WTC11 (cell line): ENCODE measurements at regions not wholly inside any gene's neighbourhood (a gene's known extent, or its start where the extent isn't known, plus 50 kb on each side); places are given as distances from the start of the nearest gene placed in this dataset.

ENCODE experiments used
- ATAC-seq: fragments of 200-7000 bp; cut with Tn5 transposase; 2 replicates; pipeline ENCODE4 v1.10.0; 2021; ENCODE audit warnings: mild to moderate bottlenecking, moderate library complexity
- CTCF ChIA-PET: fragments of 300-600 bp; sonication (Branson Sonifier 250); formaldehyde crosslinking; loops from one replicate; lab custom pipeline; 2021; ENCODE audit warnings: antibody characterized with exemption; lab: Charles Lee
- POLR2A ChIA-PET: fragments of 350-600 bp; sonication (Branson Sonifier 250); formaldehyde crosslinking; loops from one replicate; lab custom pipeline; 2021; ENCODE audit warnings: antibody characterized with exemption; lab: Charles Lee
- DNase-seq: peaks from one replicate; pipeline ENCODE4 v3.0.0; 2021; ENCODE audit warnings: low spot score
- H3K27ac Mint-ChIP-seq: 2 replicates; pipeline ENCODE4 v1.8.0; 2021; ENCODE audit warnings: mixed read lengths
- H3K27me3 Mint-ChIP-seq: 2 replicates; pipeline ENCODE4 v1.8.0; 2021; ENCODE audit warnings: low read depth, mild to moderate bottlenecking, moderate library complexity, mixed read lengths
- H3K36me3 Mint-ChIP-seq: 2 replicates; pipeline ENCODE4 v1.8.0; 2021; ENCODE audit warnings: mixed read lengths
- H3K4me1 Mint-ChIP-seq: 2 replicates; pipeline ENCODE4 v1.8.0; 2022; ENCODE audit warnings: mixed read lengths
- H3K4me3 Mint-ChIP-seq: 2 replicates; pipeline ENCODE4 v1.8.0; 2021; ENCODE audit warnings: mild to moderate bottlenecking, moderate library complexity, mixed read lengths
- H3K9me3 Mint-ChIP-seq: 2 replicates; pipeline ENCODE4 v1.8.0; 2021; ENCODE audit warnings: mixed read lengths
- ELF4 ChIP-seq: sonication (generic); formaldehyde crosslinking; IDR thresholded peaks from 2 replicates; pipeline ENCODE4 v1.8.1; 2022; ENCODE audit warnings: low read depth, mild to moderate bottlenecking, moderate library complexity, missing genetic modification reagents
- FOXJ3 ChIP-seq: sonication (generic); formaldehyde crosslinking; IDR thresholded peaks from 2 replicates; pipeline ENCODE4 v1.9.0; 2021; ENCODE audit warnings: missing genetic modification reagents, mild to moderate bottlenecking, borderline replicate concordance
- GRHL2 ChIP-seq: fragments of 250-450 bp; sonication (Bioruptor Pico); IDR thresholded peaks from 2 replicates; pipeline ENCODE4 v1.8.0; 2022; ENCODE audit warnings: mild to moderate bottlenecking, moderate library complexity; ENCODE audit not compliant: insufficient replicate concordance, severe bottlenecking
- IRF2 ChIP-seq: sonication (generic); formaldehyde crosslinking; IDR thresholded peaks from 2 replicates; pipeline ENCODE4 v1.8.0; 2022; ENCODE audit warnings: low read depth, missing genetic modification reagents, borderline replicate concordance
- KAT7 ChIP-seq: sonication (generic); formaldehyde crosslinking; IDR thresholded peaks from 2 replicates; pipeline ENCODE4 v1.8.1; 2023; ENCODE audit warnings: missing genetic modification reagents, mild to moderate bottlenecking, borderline replicate concordance
- MYBL2 ChIP-seq: sonication (generic); formaldehyde crosslinking; IDR thresholded peaks from 2 replicates; pipeline ENCODE4 v1.8.1; 2023; ENCODE audit warnings: mild to moderate bottlenecking, moderate library complexity, missing genetic modification reagents
- NFYB ChIP-seq: sonication (generic); formaldehyde crosslinking; conservative IDR thresholded peaks from 2 replicates; pipeline ENCODE4 v1.8.0; 2022; ENCODE audit warnings: low read depth, missing genetic modification reagents
- NR3C1 ChIP-seq: sonication (generic); formaldehyde crosslinking; conservative IDR thresholded peaks from 2 replicates; pipeline ENCODE4 v1.8.1; 2023; ENCODE audit warnings: low read depth, mild to moderate bottlenecking, missing genetic modification reagents
- PRRX2 ChIP-seq: fragments of 250-450 bp; sonication (Bioruptor Pico); IDR thresholded peaks from 2 replicates; pipeline ENCODE4 v1.8.0; 2021; ENCODE audit warnings: mild to moderate bottlenecking
- RELA ChIP-seq: sonication (generic); formaldehyde crosslinking; IDR thresholded peaks from 2 replicates; pipeline ENCODE4 v1.8.1; 2022; ENCODE audit warnings: missing genetic modification reagents, mild to moderate bottlenecking, borderline replicate concordance
- SMAD3 ChIP-seq: sonication (generic); formaldehyde crosslinking; IDR thresholded peaks from 2 replicates; pipeline ENCODE4 v1.8.0; 2022; ENCODE audit warnings: missing genetic modification reagents, mild to moderate bottlenecking, borderline replicate concordance
- TP53 ChIP-seq: sonication (generic); formaldehyde crosslinking; IDR thresholded peaks from 2 replicates; pipeline ENCODE4 v1.8.1; 2023; ENCODE audit warnings: mild to moderate bottlenecking, missing genetic modification reagents
- TF ChIP-seq, protein P1 (sequence below): fragments of 200-600 bp; IDR thresholded peaks from 2 replicates; pipeline ENCODE4 v1.8.0; 2022; ENCODE audit warnings: antibody characterized with exemption
- TF ChIP-seq, protein P2 (sequence below): sonication (generic); formaldehyde crosslinking; conservative IDR thresholded peaks from 2 replicates; pipeline ENCODE4 v1.8.1; 2022; ENCODE audit warnings: mild to moderate bottlenecking, missing genetic modification reagents
- TF ChIP-seq, protein P3 (sequence below): fragments of 250-450 bp; sonication (Bioruptor Pico); IDR thresholded peaks from 2 replicates; pipeline ENCODE4 v1.9.0; 2021; ENCODE audit warnings: mild to moderate bottlenecking
- TF ChIP-seq, protein P4 (sequence below): sonication (generic); formaldehyde crosslinking; IDR thresholded peaks from 2 replicates; pipeline ENCODE4 v1.8.1; 2022; ENCODE audit warnings: missing genetic modification reagents, borderline replicate concordance
- TF ChIP-seq, protein P5 (sequence below): sonication (generic); formaldehyde crosslinking; IDR thresholded peaks from 2 replicates; pipeline ENCODE4 v1.8.1; 2023; ENCODE audit warnings: mild to moderate bottlenecking, missing genetic modification reagents, moderate library complexity
- TF ChIP-seq, protein P6 (sequence below): fragments of 250-450 bp; sonication (Bioruptor Pico); IDR thresholded peaks from 2 replicates; pipeline ENCODE4 v1.9.0; 2021; ENCODE audit warnings: mild to moderate bottlenecking
- TF ChIP-seq, protein P7 (sequence below): sonication (generic); formaldehyde crosslinking; IDR thresholded peaks from 2 replicates; pipeline ENCODE4 v1.8.0; 2022; ENCODE audit warnings: missing genetic modification reagents
- TF ChIP-seq, protein P8 (sequence below): sonication (generic); formaldehyde crosslinking; IDR thresholded peaks from 2 replicates; pipeline ENCODE4 v1.8.0; 2022; ENCODE audit warnings: mild to moderate bottlenecking, missing genetic modification reagents
- TF ChIP-seq, protein P9 (sequence below): sonication (generic); formaldehyde crosslinking; IDR thresholded peaks from 2 replicates; pipeline ENCODE4 v1.8.1; 2022; ENCODE audit warnings: low read depth, mild to moderate bottlenecking, moderate library complexity, missing genetic modification reagents, borderline replicate concordance

DNA sequence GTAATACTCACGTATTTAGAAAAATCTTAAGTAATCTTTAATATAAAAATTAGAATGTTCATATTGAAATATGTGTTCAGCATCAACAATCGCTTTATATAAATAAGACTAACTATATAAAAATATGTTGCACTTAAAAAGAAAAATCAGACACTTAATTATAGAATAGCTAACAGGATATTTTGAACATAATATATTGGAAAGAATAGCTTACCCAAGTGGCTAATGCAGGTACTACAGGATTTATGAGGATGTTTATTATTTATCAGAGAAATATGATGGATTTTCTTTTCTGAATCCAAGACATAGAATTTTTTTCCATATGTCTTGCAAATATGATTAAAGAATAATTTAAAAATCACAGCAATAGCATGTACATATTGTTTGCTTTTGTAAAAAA, 567.9 kb upstream of the GBE1 start:
- no peaks in the 10 kb centered on the region; the same call in 1 of the 2 replicates for H3K36me3 Mint-ChIP-seq
- TF ChIP-seq GRHL2 (CRISPR knock-in tag) (no peak), TP53 (no peak), FOXJ3 (no peak), ELF4 (no peak), KAT7 (CRISPR knock-in tag) (no peak), SMAD3 (CRISPR knock-in tag) (no peak)
- TF ChIP-seq, protein P1, sequence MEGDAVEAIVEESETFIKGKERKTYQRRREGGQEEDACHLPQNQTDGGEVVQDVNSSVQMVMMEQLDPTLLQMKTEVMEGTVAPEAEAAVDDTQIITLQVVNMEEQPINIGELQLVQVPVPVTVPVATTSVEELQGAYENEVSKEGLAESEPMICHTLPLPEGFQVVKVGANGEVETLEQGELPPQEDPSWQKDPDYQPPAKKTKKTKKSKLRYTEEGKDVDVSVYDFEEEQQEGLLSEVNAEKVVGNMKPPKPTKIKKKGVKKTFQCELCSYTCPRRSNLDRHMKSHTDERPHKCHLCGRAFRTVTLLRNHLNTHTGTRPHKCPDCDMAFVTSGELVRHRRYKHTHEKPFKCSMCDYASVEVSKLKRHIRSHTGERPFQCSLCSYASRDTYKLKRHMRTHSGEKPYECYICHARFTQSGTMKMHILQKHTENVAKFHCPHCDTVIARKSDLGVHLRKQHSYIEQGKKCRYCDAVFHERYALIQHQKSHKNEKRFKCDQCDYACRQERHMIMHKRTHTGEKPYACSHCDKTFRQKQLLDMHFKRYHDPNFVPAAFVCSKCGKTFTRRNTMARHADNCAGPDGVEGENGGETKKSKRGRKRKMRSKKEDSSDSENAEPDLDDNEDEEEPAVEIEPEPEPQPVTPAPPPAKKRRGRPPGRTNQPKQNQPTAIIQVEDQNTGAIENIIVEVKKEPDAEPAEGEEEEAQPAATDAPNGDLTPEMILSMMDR, result 0 out of 2 replicates have a peak, but pooled peaks have one; percentile 17
- TF ChIP-seq, protein P2, sequence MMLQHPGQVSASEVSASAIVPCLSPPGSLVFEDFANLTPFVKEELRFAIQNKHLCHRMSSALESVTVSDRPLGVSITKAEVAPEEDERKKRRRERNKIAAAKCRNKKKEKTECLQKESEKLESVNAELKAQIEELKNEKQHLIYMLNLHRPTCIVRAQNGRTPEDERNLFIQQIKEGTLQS, result no peak
- ChIA-PET POLR2A (no interaction called here), CTCF (interaction anchor here (0.9 to 1.7 kb wide), 5 partner anchors 12 to 165 kb away, joined by 3 to 6 read pairs (median 3); no protein-coding TSS in a partner anchor)
- H3K9me3 Mint-ChIP-seq, result peaks cover 4% of the 10 kb centered on the region
- ATAC-seq (no peak), DNase-seq (no peak)
- no peak overlapping the region for H3K27ac Mint-ChIP-seq
- 0 out of 2 replicates have a peak, but pooled peaks cover 6% of the 10 kb centered on the region for H3K4me1 Mint-ChIP-seq
- H3K27me3 Mint-ChIP-seq, result no peaks in the 10 kb centered on the region
- H3K4me3 Mint-ChIP-seq, result no peak overlapping the region

DNA sequence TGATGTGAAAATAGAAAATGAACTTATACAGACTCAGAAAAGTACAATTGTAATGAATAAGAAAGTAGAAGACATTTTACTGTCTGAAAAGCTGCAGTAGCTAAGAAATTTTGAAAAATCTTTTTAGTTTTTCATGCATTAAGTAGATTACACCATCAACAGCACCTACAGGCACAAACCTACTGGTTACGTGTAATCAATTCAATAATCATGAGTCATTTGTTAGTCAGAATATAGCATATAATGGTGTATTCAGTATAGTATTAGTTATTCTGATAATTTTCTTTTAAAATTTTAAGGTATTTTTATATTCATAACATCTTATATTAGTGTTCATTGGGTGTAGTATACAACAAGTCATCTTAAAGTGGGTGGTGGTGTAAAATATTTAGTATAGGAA, 550.5 kb upstream of the GBE1 start:
- ATAC-seq, result no peak
- H3K4me1 Mint-ChIP-seq, result peaks cover 8% of the 10 kb centered on the region
- H3K9me3 Mint-ChIP-seq, result peaks cover 4% of the 10 kb centered on the region; the same call in 1 of the 2 replicates
- DNase-seq, result no peak
- POLR2A ChIA-PET, result no interaction called here
- H3K27me3 Mint-ChIP-seq, result no peaks in the 10 kb centered on the region
- no peak overlapping the region for H3K4me3 Mint-ChIP-seq
- no peak overlapping the region for H3K27ac Mint-ChIP-seq
- CTCF ChIA-PET, result no interaction called here
- no peaks in the 10 kb centered on the region for H3K36me3 Mint-ChIP-seq
- TF ChIP-seq RELA (CRISPR knock-in tag) (no peak), SMAD3 (CRISPR knock-in tag) (no peak), PRRX2 (CRISPR knock-in tag) (no peak), MYBL2 (no peak), IRF2 (CRISPR knock-in tag) (no peak), NFYB (CRISPR knock-in tag) (no peak), NR3C1 (no peak), TP53 (no peak)
- TF ChIP-seq, protein P3, sequence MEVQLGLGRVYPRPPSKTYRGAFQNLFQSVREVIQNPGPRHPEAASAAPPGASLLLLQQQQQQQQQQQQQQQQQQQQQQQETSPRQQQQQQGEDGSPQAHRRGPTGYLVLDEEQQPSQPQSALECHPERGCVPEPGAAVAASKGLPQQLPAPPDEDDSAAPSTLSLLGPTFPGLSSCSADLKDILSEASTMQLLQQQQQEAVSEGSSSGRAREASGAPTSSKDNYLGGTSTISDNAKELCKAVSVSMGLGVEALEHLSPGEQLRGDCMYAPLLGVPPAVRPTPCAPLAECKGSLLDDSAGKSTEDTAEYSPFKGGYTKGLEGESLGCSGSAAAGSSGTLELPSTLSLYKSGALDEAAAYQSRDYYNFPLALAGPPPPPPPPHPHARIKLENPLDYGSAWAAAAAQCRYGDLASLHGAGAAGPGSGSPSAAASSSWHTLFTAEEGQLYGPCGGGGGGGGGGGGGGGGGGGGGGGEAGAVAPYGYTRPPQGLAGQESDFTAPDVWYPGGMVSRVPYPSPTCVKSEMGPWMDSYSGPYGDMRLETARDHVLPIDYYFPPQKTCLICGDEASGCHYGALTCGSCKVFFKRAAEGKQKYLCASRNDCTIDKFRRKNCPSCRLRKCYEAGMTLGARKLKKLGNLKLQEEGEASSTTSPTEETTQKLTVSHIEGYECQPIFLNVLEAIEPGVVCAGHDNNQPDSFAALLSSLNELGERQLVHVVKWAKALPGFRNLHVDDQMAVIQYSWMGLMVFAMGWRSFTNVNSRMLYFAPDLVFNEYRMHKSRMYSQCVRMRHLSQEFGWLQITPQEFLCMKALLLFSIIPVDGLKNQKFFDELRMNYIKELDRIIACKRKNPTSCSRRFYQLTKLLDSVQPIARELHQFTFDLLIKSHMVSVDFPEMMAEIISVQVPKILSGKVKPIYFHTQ (CRISPR knock-in tag), result no peak
- TF ChIP-seq, protein P4, sequence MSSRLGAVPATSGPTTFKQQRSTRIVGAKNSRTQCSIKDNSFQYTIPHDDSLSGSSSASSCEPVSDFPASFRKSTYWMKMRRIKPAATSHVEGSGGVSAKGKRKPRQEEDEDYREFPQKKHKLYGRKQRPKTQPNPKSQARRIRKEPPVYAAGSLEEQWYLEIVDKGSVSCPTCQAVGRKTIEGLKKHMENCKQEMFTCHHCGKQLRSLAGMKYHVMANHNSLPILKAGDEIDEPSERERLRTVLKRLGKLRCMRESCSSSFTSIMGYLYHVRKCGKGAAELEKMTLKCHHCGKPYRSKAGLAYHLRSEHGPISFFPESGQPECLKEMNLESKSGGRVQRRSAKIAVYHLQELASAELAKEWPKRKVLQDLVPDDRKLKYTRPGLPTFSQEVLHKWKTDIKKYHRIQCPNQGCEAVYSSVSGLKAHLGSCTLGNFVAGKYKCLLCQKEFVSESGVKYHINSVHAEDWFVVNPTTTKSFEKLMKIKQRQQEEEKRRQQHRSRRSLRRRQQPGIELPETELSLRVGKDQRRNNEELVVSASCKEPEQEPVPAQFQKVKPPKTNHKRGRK (CRISPR knock-in tag), result no peak
- TF ChIP-seq, protein P5, sequence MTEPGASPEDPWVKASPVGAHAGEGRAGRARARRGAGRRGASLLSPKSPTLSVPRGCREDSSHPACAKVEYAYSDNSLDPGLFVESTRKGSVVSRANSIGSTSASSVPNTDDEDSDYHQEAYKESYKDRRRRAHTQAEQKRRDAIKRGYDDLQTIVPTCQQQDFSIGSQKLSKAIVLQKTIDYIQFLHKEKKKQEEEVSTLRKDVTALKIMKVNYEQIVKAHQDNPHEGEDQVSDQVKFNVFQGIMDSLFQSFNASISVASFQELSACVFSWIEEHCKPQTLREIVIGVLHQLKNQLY (CRISPR knock-in tag), result no peak
- TF ChIP-seq, protein P6, sequence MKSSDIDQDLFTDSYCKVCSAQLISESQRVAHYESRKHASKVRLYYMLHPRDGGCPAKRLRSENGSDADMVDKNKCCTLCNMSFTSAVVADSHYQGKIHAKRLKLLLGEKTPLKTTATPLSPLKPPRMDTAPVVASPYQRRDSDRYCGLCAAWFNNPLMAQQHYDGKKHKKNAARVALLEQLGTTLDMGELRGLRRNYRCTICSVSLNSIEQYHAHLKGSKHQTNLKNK (CRISPR knock-in tag), result no peak
- TF ChIP-seq, protein P2, result no peak
- TF ChIP-seq, protein P7, sequence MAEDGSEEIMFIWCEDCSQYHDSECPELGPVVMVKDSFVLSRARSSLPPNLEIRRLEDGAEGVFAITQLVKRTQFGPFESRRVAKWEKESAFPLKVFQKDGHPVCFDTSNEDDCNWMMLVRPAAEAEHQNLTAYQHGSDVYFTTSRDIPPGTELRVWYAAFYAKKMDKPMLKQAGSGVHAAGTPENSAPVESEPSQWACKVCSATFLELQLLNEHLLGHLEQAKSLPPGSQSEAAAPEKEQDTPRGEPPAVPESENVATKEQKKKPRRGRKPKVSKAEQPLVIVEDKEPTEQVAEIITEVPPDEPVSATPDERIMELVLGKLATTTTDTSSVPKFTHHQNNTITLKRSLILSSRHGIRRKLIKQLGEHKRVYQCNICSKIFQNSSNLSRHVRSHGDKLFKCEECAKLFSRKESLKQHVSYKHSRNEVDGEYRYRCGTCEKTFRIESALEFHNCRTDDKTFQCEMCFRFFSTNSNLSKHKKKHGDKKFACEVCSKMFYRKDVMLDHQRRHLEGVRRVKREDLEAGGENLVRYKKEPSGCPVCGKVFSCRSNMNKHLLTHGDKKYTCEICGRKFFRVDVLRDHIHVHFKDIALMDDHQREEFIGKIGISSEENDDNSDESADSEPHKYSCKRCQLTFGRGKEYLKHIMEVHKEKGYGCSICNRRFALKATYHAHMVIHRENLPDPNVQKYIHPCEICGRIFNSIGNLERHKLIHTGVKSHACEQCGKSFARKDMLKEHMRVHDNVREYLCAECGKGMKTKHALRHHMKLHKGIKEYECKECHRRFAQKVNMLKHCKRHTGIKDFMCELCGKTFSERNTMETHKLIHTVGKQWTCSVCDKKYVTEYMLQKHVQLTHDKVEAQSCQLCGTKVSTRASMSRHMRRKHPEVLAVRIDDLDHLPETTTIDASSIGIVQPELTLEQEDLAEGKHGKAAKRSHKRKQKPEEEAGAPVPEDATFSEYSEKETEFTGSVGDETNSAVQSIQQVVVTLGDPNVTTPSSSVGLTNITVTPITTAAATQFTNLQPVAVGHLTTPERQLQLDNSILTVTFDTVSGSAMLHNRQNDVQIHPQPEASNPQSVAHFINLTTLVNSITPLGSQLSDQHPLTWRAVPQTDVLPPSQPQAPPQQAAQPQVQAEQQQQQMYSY (CRISPR knock-in tag), result no peak
- TF ChIP-seq, protein P8, sequence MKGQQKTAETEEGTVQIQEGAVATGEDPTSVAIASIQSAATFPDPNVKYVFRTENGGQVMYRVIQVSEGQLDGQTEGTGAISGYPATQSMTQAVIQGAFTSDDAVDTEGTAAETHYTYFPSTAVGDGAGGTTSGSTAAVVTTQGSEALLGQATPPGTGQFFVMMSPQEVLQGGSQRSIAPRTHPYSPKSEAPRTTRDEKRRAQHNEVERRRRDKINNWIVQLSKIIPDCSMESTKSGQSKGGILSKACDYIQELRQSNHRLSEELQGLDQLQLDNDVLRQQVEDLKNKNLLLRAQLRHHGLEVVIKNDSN (CRISPR knock-in tag), result no peak
- TF ChIP-seq, protein P9, sequence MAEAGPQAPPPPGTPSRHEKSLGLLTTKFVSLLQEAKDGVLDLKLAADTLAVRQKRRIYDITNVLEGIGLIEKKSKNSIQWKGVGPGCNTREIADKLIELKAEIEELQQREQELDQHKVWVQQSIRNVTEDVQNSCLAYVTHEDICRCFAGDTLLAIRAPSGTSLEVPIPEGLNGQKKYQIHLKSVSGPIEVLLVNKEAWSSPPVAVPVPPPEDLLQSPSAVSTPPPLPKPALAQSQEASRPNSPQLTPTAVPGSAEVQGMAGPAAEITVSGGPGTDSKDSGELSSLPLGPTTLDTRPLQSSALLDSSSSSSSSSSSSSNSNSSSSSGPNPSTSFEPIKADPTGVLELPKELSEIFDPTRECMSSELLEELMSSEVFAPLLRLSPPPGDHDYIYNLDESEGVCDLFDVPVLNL (CRISPR knock-in tag), result no peak
